Stimulated activated CD4-positive, alpha-beta T cell treated with anti-CD3 and anti-CD28 coated beads, Interleukin-15, amount 100 ng/mL, for 24 hours (primary cell): ENCODE measurements at regions not wholly inside any gene's neighbourhood (a gene's known extent, or its start where the extent isn't known, plus 50 kb on each side); places are given as distances from the start of the nearest gene placed in this dataset.

Experiments used
- DNase-seq: peaks from one replicate; pipeline ENCODE4 v3.0.0-alpha.2; 2020

DNA sequence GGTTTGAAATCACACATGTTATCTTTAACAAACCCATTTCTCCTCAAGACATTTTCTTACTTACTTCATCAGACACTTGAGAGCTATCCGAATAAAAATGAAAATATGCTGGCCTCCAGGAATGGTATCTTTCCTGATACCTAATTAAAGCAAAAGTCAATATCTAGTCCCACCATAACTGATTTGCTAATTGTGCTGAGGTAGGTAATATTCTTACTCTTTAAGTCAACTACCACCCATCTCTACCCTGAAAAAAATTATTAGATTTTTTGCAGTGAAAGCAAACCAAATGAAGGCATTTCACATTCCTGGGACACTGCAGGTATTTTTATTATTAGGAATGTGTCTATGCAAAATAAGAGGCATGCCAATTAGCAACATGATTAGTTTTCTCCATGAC is 175.8 kb downstream of the QDPR start:
- DNase-seq = no peak

DNA sequence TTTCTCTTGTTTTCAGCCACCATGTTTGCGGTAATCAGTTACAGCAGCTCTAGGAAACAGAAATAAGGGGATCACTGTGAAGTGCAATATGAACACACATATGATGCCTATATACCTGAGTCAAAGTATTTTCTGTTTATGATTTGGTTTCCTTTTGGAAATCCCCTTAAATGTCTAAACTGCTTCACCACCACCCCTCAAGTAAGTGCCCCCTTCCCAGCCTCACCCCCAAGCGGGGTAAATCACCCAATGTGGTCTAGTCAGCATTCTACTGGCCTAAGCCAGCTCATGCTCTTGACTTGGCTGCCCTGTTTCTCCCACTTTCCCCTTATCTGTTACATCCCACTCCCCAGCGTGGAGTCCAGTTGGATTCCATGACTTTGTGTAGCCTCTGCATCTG is 176.5 kb downstream of the QDPR start:
- no peak for DNase-seq

DNA sequence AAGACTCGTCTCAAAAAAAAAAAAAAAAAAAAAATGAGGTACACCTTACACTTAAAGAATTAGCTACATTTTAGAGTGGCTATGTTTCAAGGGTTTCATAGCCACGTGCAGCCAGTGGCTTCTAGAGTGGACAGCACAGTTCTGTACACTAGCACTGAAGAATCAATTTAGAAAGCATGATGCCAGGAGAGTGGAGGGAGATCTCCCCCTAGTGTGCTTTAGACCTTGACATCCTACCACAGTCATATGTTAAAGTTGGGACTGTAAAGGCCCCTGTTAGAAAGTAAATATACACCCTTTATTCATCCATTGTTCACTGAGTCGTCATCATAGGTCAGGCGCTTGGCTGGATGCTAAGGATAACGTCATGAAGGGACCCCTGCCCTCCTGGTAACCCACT is 179.4 kb downstream of the QDPR start:
- no peak for DNase-seq

GRCh38 chr4:17329046-17329445 is 182.8 kb downstream of the QDPR start:
- DNase-seq = no peak

DNA sequence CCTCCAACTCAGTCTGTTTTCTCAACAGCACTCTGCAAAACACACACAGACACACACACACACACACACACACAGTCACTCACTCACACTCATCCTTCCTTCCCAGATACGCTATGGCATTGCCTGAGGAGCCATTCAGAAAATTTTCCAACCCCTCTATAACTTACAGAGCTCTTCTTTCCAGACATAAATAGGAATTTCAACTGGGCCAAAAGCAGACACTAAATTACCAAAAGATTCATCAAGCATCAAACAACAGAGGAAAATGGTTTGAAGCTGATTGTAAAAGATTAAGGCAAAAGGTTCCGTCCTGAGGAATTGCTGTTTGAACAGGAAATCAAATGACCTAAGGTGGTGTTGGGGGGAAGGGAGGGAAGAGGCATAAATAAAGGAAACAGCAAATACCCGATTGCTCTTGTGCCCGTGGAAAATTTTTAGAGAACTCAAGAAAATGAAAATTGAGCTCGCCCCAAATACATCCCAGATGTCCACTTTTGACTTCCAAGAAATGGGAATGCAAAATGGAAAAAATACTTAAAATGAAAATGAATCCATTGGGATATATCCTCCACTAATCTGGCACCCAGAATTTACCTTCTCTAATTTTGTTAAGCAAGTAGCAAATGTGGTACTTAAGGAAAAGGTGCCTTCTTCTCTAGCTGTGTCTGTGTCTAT is 183.6 kb downstream of the QDPR start:
- DNase-seq = no peak

- no peak for DNase-seq
Observed at GRCh38 chr4:17327591-17327990, 184.3 kb downstream of the QDPR start.

GRCh38 chr4:17326756-17327155 is 185.1 kb downstream of the QDPR start:
- no peak for DNase-seq

- no peak for DNase-seq
Observed at GRCh38 chr4:17325098-17325497, 186.8 kb downstream of the QDPR start.

DNA sequence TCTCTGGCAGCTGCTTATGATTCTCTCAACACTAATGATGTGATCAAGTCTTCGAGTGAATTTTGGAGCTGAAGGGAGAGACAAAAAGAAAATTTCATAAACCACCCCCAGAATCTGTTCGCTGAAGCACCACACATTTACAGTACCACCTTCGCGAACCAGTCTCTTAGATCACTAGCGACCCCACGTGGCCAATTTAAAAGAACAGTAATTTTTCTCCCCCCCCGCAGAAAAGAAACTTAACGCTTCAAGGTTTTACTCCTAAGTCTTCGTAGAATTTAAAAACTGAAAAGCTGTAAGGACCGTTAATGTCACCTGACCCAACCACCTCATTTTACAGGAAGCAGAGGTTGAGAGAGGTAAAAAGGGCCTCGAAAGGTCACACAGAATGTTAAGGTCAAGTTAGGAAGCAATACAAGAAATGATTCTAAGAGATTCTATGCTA is 187.5 kb downstream of the QDPR start:
- DNase-seq = peak; percentile 60

- no peak for DNase-seq
Observed at GRCh38 chr4:17323554-17324385, 188.1 kb downstream of the QDPR start.

DNA sequence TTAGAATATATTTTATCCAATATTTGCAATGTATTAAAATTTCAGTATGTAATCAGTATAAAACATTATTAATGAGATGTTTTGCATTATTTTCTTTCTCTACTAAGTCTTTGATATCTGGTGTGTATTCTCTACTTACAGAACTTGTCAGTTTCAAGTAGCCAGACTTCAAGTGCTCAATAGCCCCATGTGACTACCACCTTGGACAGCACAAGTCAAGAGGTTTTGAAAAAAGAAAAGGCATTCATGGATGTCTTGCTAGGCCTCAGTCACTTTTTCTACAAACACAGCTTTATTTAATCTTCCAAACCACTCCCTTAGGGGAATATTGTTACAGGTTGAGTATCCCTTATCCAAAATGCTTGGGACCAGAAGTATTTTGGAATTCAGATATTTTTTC is 189.4 kb downstream of the QDPR start:
- no peak for DNase-seq

DNA sequence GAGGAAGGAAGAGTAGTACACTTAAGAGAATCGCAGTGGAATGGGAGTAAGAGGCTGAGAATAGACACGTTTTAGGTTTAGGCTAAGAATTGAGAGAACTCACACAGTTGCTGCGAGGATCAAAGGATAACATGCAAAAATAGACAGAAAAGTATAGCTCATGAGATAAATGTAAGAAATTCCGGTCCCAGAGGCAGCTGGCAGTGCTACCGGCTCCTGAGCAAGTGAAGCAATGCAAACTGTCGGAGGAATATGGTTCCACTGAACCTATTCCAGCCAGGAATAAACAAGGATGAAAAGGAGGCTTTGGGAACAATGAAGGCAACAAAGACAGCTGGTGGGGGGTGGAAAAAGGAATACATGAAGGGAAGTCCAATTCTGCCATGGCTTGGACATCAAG is 191.8 kb downstream of the QDPR start:
- no peak for DNase-seq

GRCh38 chr4:17317526-17317925 is 194.4 kb downstream of the QDPR start:
- DNase-seq = no peak

DNA sequence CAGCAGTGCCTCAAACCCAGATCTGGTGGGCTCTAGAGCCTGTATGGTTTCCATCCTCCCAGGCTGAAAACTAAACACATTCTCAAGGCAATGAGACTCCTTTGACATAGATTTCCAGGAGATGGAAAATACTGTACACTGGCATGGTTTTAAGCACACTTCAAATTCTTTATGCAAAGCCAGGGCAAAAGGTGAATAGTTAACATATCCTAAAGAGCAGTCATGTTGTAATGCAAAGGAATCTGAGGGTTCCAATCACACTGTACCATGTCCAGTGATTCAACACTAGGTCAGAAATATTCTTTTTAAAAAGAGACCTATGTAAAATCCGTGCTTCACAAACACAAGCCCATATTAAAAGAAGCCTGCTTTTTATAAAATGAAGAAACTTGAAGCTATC is 195.3 kb downstream of the QDPR start:
- no peak for DNase-seq

GRCh38 chr4:17315459-17315858 is 196.4 kb downstream of the QDPR start:
- no peak for DNase-seq

DNA sequence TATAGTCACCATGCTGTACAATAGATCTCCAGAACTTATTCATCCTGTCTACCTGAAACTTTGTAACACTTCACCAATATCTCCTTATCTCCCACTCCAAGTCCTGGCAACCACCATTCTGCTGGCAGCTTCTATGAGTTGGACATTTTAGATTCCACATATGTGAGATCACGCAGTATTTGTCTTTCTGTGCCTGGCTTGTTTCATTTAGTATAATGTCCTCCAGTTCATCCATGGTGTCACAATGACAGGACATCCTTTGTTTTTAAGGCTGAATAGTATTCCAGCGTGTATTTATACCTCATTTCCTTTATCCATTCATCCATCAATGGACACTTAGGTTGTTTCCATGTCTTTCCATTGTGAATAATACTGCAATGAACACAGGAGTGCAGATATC is 198.7 kb downstream of the QDPR start:
- DNase-seq = no peak

GRCh38 chr4:17310269-17310652 is 201.6 kb downstream of the QDPR start:
- DNase-seq = no peak

DNA sequence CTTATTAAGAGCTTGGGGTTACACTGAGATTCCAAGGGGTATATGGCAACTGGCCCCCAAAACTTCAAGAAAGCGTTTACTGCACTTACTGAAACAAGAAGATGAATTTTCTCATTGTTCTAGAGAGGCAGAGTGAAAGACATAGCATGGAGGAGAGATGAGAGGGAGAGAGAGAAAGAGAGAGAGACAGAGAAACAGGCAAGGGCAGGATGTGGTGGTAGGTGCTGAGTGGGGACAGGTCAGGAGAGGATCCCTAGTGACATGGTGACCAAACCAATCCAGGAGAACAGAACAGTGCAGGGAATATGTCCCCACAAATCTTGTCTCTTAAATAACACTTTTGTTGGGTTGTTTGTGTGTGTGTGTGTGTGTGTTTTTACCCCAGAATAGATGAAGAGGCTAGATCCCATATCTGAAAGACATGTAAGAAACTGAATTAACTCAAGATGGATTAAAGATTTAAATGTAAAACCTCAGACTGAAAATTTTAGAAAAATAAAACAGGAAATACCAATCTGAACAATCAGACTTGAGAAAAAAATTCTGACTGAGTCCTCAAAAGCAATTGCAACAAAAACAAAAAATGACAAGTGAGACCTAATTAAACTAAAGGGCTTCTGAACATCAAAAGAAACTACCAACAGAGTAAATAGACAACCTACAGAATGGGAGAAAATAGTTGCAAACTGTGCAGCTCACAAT is 202.2 kb downstream of the QDPR start:
- DNase-seq = no peak

DNA sequence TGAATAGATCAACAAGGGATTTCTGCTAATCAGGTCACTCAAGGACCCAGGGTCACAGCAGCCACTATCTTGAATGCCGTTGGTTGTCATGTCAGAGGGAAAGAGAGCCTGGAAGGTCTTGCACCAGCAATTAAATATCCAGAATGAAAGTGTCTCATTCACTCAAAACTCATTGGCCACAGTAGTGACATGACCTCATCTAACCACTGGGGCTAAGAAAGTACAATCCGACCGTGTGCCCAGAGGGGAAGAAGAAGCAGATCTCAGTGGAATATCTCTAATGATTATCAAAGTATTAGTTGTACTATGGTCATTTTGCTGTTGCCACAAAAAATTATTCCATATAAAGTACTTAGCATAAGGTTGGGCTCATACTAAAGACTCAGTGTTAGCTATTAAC is 210.0 kb downstream of the QDPR start:
- DNase-seq = no peak

- no peak for DNase-seq
Observed at GRCh38 chr4:17301266-17301665, 210.6 kb downstream of the QDPR start.

DNA sequence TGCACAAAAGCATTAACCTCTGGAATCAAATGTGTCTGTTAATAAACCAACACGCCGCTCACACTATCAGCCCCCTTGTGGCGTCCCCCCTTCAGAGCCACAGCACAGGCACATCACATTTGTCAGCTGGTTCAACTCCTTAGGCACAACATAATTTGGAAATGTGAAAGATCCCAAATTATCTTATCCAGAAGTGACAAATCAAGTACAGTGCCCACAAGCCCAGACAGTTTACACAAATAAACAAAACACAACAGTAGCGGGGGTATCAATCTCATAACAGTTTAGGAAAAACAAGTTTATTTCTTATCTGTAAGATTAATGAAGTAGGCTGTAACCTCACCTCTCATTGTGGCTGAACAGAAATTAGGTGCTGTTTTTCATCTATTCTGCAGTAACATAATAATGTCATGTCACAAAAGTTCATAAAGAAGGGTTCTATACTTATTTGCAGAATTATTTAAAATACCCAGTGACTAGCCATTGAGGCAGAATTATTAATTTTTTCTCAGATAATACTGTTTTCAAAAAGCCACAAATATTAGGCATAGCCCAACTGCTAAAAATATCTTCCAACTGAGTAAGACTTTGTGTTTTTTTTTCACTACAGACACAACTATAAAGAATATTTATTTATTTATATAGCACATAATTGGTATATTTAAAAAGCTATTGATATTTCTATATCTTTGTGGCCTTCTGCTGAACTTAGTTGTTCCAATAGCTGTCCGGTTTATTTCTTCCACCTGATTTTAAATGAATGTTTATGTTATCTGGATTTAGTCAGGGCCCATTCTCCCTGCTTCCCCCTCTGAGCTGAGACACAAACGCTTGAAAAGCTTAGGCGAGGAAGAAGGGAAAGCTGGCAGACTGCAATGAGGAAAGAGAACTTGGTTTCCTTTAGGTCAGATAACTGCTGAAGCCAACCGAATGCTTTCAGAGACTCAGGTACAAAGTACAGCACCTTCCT is 214.7 kb downstream of the QDPR start:
- no peak for DNase-seq

DNA sequence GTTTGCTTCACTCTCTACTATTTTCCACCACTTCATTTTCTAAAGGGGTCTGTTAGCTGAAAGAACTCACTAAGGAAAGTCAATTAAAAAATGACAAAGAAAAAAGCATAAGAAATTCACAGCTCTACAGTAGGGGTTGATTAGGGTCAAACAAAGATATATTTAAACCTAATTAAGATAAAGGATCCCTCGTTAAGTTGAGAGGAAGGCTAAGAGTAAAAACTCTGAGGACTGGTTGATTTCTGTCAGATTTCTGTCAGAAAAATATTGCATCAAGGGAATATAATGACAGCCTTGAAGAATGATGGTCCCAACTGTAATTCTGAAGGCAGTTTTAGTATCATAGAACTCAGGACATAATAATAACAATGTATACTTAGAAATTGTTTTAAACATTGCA is 218.0 kb downstream of the QDPR start:
- DNase-seq = no peak

DNA sequence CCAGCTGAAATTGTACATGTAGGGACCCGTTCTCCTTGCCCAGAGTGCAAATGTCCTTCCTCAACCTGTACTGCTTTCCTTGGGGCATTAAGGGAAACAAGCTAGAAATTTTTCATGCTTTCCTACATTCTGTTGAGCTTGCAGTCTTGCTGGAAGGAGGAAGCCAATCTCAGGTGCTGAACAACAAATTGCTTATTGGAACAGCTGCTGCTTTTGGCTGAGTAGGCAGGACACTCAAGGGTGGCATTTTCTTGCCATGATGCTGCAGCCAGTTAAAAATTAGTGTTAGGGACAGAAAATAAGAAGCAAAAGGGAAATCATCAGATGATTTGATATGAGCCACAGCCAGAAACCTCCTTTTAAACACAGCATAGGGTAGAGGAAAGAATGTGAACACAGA is 223.7 kb downstream of the QDPR start:
- no peak for DNase-seq
